GM13976 (cell line): ENCODE measurements at regions not wholly inside any gene's neighbourhood (a gene's known extent, or its start where the extent isn't known, plus 50 kb on each side); places are given as distances from the start of the nearest gene placed in this dataset.
"Not testable (repeated sequence)": the region's sequence is repeated elsewhere in the genome, so short reads cannot be mapped to it uniquely, and the experiment has no call there.

ENCODE experiments used
- DNase-seq: peaks from one replicate; pipeline ENCODE4 v3.0.0; 2012; ENCODE audit warnings: low spot score
- in situ Hi-C: fragments of 300-500 bp; cut with MboI; formaldehyde crosslinking; loops from one replicate; pipeline ENCODE4 v1.12.0; 2022; ENCODE audit warnings: low sequenced_read_pairs, mixed read lengths, inconsistent platforms; ENCODE audit not compliant: unreplicated experiment
- TF ChIP-seq, protein P1 (sequence below): IDR thresholded peaks from 2 replicates; pipeline ENCODE4 v1.5.1; 2012; ENCODE audit warnings: borderline replicate concordance, mild to moderate bottlenecking; ENCODE audit not compliant: insufficient read depth; ENCODE audit errors: extremely low read depth, missing control alignments, control extremely low read depth

DNA sequence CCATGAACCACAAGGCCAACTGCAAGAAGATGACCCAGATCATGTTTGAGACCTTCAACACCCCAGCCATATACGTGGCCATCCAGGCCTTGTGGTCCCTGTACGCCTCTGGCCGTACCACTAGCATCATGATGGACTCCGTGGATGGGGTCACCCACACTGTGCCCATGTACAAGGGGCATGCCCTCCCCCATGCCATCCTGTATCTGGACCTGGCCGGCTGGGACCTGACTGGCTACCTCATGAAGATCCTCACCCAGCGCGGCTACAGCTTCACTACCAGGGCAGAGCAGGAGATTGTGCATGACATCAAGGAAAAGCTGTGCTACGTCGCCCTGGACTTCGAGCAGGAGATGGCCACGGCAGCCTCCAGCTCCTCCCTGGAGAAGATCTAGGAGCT is 153.7 kb downstream of the CAVIN4 start:
- in situ Hi-C loops = no loop called here
- no peak for DNase-seq
- TF ChIP-seq, protein P1, sequence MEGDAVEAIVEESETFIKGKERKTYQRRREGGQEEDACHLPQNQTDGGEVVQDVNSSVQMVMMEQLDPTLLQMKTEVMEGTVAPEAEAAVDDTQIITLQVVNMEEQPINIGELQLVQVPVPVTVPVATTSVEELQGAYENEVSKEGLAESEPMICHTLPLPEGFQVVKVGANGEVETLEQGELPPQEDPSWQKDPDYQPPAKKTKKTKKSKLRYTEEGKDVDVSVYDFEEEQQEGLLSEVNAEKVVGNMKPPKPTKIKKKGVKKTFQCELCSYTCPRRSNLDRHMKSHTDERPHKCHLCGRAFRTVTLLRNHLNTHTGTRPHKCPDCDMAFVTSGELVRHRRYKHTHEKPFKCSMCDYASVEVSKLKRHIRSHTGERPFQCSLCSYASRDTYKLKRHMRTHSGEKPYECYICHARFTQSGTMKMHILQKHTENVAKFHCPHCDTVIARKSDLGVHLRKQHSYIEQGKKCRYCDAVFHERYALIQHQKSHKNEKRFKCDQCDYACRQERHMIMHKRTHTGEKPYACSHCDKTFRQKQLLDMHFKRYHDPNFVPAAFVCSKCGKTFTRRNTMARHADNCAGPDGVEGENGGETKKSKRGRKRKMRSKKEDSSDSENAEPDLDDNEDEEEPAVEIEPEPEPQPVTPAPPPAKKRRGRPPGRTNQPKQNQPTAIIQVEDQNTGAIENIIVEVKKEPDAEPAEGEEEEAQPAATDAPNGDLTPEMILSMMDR = no peak

DNA sequence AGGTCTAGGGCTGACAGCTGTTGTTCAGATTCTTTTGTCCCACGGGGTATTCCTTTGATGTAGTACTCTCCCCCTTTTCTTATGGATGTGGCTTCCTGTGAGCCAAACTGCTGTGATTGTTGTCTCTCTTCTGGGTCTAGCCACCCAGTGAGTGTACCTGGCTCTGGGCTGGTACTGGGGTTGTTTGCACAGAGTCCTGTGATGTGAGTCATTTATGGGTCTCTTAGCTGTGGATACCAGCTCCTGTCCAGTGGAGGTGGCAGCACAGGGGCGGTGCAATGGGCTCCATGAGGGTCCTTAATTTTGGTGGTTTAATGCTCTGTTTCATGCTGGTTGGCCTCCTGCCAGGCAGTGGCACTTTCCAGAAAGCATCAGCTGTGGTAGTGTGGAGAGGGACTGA is 161.3 kb downstream of the CAVIN4 start:
- TF ChIP-seq, protein P1 = no peak
- no peak for DNase-seq
- in situ Hi-C loops = no loop called here

- DNase-seq = no peak
- in situ Hi-C loops = no loop called here
- TF ChIP-seq, protein P1 = no peak
Observed at GRCh38 chr9:100739666-100740065, 161.8 kb downstream of the CAVIN4 start.

GRCh38 chr9:100748930-100749329 is 171.1 kb downstream of the CAVIN4 start:
- in situ Hi-C loops, DNase-seq: not testable (repeated sequence)

GRCh38 chr9:100756217-100756616 is 178.3 kb downstream of the CAVIN4 start:
- no peak for DNase-seq
- TF ChIP-seq, protein P1 = no peak
- in situ Hi-C loops = no loop called here

DNA sequence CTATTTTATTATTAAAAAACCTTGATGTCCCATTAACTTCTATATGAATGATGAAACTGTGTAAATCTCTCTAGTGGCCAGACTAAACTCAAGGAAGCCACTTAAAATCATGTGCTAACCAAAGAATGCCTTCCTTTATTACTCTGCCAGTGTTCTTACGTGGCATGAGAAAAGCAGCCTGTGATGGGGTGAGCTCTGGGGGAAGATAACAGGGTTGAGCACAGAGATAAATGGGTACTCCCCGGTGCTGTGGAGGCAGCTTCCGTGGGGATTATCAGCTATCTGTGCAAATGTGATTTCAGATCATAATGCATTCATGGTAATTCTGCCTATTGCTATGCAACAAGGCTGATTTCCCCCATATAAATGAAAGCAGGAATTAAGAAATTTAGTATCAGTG is 181.3 kb downstream of the CAVIN4 start:
- no peak for DNase-seq
- TF ChIP-seq, protein P1 = no peak
- in situ Hi-C loops = no loop called here

GRCh38 chr9:100761276-100761802 is 183.5 kb downstream of the CAVIN4 start:
- DNase-seq = no peak
- in situ Hi-C loops = no loop called here
- TF ChIP-seq, protein P1 = no peak
